ENCODE measurements at regions not wholly inside any gene's neighbourhood (a gene's known extent, or its start where the extent isn't known, plus 50 kb on each side); places are given as distances from the start of the nearest gene placed in this dataset.

DNA sequence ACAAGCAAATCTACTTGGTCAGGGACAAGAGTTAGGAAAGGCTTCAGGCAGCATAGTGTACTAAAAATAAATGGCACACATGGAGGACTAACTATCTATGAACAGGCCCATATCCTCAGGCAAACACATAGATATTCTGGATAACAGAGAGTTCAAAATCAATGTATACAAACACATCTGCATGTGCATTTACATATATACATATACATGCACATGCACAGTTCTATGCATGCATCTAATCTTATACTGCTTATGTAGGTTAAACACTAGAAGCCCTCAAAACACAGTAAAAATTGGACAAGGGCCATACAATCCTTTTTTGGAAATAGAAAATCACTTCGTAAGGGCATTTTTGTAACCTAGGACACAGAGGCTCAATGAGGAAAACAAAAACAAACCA, 458.0 kb upstream of the CXorf51B start:
- Histone ChIP-seq H2BK15ac (ENCODE audit: low read length) (no peak overlapping the region), H3K79me1 (ENCODE audit: low read depth, low read length) (no peaks in the 10 kb centered on the region), H3K9ac (replicated peaks in 1 of 4; ENCODE audit: extremely low read depth in 1 of 4, low read depth in 3 of 4, low read length in 3 of 4) (no peak overlapping the region), H3K18ac (ENCODE audit: extremely low read depth, low read length) (no peak overlapping the region), H3K4me3 (ENCODE audit: extremely low read depth in 1 of 4, insufficient read depth in 2 of 4, low read depth in 3 of 4, low read length in 4 of 4) (no peak overlapping the region), H2BK20ac (ENCODE audit: low read length) (no peak overlapping the region), H3K9me3 (ENCODE audit: insufficient read depth in 2 of 2, low read depth in 1 of 2, low read length in 1 of 2) (no peaks in the 10 kb centered on the region), H2AFZ (ENCODE audit: low read length) (no peak overlapping the region), H3K4me2 (ENCODE audit: insufficient read depth in 1 of 2, low read depth in 2 of 2, low read length in 2 of 2) (no peak overlapping the region), H2AK5ac (ENCODE audit: low read depth, low read length) (no peak overlapping the region), H3K56ac (replicated peaks; ENCODE audit: insufficient read length, low read depth, low read length) (no peak overlapping the region), H3K4me1 (replicated peaks in 1 of 4; ENCODE audit: control insufficient read depth in 3 of 4, insufficient read depth in 4 of 4, low read length in 3 of 4) (no peaks in the 10 kb centered on the region), H4K20me1 (replicated peaks in 1 of 2; ENCODE audit: control insufficient read depth in 1 of 2, insufficient read depth in 2 of 2, low read length in 2 of 2) (no peaks in the 10 kb centered on the region), H3K23me2 (ENCODE audit: low read depth, low read length) (no peaks in the 10 kb centered on the region), H3K36me3 (ENCODE audit: control insufficient read depth in 2 of 4, insufficient read depth in 4 of 4, low read length in 3 of 4) (no peaks in the 10 kb centered on the region), H3K27ac (ENCODE audit: low read depth, low read length) (no peak overlapping the region), H2BK12ac (ENCODE audit: low read depth, low read length) (no peak overlapping the region), H2BK5ac (ENCODE audit: low read depth, low read length) (no peak overlapping the region), H3K4ac (replicated peaks; ENCODE audit: insufficient read length, low read depth, low read length) (no peak overlapping the region), H3K79me2 (ENCODE audit: control insufficient read depth in 1 of 2, insufficient read depth in 2 of 2, low read length in 2 of 2) (no peaks in the 10 kb centered on the region), H4K8ac (ENCODE audit: extremely low read depth, insufficient read depth, low read length) (no peak overlapping the region), H3K14ac (ENCODE audit: insufficient read length) (no peak overlapping the region), H3K27me3 (replicated peaks in 1 of 4; ENCODE audit: control insufficient read depth in 3 of 4, extremely low read depth in 1 of 4, insufficient read depth in 3 of 4, low read length in 3 of 4) (no peaks in the 10 kb centered on the region), H4K5ac (ENCODE audit: insufficient read length, low read depth, low read length) (no peak overlapping the region), H4K91ac (replicated peaks; ENCODE audit: insufficient read length, low read length) (no peak overlapping the region), H2BK120ac (replicated peaks; ENCODE audit: low read depth, low read length) (no peak overlapping the region), H3K23ac (ENCODE audit: insufficient read length) (no peak overlapping the region)
- no peak for TF ChIP-seq CHD2 (IDR thresholded peaks at IDR 0.05; ENCODE audit: low read length)
- TF ChIP-seq FOSL1 (IDR thresholded peaks at IDR 0.05; ENCODE audit: insufficient read depth, low read depth, low read length) = no peak
- TF ChIP-seq NRF1 (IDR thresholded peaks at IDR 0.05; ENCODE audit: low read depth, low read length) = no peak
- DNase-seq (ENCODE audit: low read depth in 1 of 2, low spot score in 2 of 2) (no peak), FAIRE-seq (no peak)
- POLR2A ChIA-PET (ENCODE audit: partially characterized antibody) = no interaction called here
- 100% methylated on average over 1 of the region's 1 CpG; no CpG with 5 or more reads in 1 of the 2 experiments for WGBS, 2 experiments (ENCODE audit: extremely low coverage in 1 of 2, insufficient coverage in 1 of 2, insufficient read length in 1 of 2, insufficient replicate concordance in 2 of 2, low coverage in 1 of 2, low lambda C conversion rate in 2 of 2, missing lambda C conversion rate in 1 of 2)
- CTCF ChIA-PET (ENCODE audit: partially characterized antibody) = no interaction called here

All from H1 (cell line).